ENCODE measurements at regions not wholly inside any gene's neighbourhood (a gene's known extent, or its start where the extent isn't known, plus 50 kb on each side); places are given as distances from the start of the nearest gene placed in this dataset.

DNA sequence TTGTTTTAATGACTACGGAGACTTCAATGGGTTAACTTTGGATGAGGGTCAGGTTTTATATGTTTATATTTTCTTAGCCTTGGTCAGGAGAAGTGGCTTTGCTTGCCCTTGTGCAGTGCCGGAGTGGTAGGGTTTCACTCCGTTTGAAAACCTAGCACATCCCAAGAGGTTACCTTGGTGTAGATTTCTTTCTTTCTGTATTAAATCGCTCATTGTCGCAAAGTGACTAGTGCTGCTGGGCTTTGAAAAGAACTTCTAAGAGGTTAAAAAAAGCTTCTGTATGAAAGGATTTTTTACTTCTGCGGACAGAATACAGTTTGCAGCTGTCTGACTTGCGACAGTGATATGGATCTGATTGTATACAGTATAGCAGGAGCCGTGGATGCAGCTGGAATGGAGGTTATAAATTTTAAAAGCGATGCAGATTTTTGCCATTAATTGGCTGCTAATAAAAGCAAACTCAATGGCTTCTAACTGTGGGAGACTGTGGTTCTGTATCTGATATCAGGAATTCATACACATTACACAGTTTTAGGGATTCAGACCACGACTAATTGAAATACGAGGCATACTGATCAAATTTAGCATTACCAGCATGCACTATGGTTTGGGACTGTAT lies 340.9 kb upstream of the PITX2 start:
- TF ChIP-seq, protein P1, sequence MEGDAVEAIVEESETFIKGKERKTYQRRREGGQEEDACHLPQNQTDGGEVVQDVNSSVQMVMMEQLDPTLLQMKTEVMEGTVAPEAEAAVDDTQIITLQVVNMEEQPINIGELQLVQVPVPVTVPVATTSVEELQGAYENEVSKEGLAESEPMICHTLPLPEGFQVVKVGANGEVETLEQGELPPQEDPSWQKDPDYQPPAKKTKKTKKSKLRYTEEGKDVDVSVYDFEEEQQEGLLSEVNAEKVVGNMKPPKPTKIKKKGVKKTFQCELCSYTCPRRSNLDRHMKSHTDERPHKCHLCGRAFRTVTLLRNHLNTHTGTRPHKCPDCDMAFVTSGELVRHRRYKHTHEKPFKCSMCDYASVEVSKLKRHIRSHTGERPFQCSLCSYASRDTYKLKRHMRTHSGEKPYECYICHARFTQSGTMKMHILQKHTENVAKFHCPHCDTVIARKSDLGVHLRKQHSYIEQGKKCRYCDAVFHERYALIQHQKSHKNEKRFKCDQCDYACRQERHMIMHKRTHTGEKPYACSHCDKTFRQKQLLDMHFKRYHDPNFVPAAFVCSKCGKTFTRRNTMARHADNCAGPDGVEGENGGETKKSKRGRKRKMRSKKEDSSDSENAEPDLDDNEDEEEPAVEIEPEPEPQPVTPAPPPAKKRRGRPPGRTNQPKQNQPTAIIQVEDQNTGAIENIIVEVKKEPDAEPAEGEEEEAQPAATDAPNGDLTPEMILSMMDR (IDR thresholded peaks at IDR 0.05; ENCODE audit: low read length) = no peak
- no peak for TF ChIP-seq EZH2 (optimal IDR thresholded peaks at IDR 0.05; ENCODE audit: low read depth, low read length)

All from MM.1S (cell line).